Activated CD8-positive, alpha-beta memory T cell treated with anti-CD3 and anti-CD28 coated beads for 48 hours (primary cell): ENCODE measurements at regions not wholly inside any gene's neighbourhood (a gene's known extent, or its start where the extent isn't known, plus 50 kb on each side); places are given as distances from the start of the nearest gene placed in this dataset.
A peak's percentile ranks its signal among the peaks of the same experiment; 100 is the strongest.

Experiments used
- DNase-seq, 3 experiments: peaks; one replicate each; pipeline ENCODE4 v3.0.0-alpha.2; 2020; ENCODE audit warnings: low read depth in 2 of 3, low spot score in 2 of 3

GRCh38 chr6:18752278-18753068, 365.3 kb downstream of the RNF144B start:
- no peak for DNase-seq

GRCh38 chr6:18753076-18753475, 365.9 kb downstream of the RNF144B start:
- no peak for DNase-seq

GRCh38 chr6:18763086-18763485, 375.9 kb downstream of the RNF144B start:
- no peak for DNase-seq

GRCh38 chr6:18784794-18785193, 397.6 kb downstream of the RNF144B start:
- no peak for DNase-seq

GRCh38 chr6:18785810-18786490, 398.8 kb downstream of the RNF144B start:
- DNase-seq, result no peak

- no peak for DNase-seq
Observed at GRCh38 chr6:18792866-18793265, 405.7 kb downstream of the RNF144B start.

- no peak for DNase-seq
Observed at GRCh38 chr6:18795726-18796125, 408.6 kb downstream of the RNF144B start.

- DNase-seq, result no peak
Observed at GRCh38 chr6:18820725-18821124, 433.6 kb downstream of the RNF144B start.

GRCh38 chr6:18823782-18824386, 436.7 kb downstream of the RNF144B start:
- peak in 2 of 3 experiments; percentile 1 to 56 for DNase-seq

GRCh38 chr6:18829272-18829870, 442.2 kb downstream of the RNF144B start:
- DNase-seq, result no peak

- DNase-seq, result no peak
Observed at GRCh38 chr6:18835976-18836375, 448.8 kb downstream of the RNF144B start.

GRCh38 chr6:18837013-18837412, 449.9 kb downstream of the RNF144B start:
- DNase-seq, result no peak

- no peak for DNase-seq
Observed at GRCh38 chr6:18842534-18842933, 455.4 kb downstream of the RNF144B start.

- no peak for DNase-seq
Observed at GRCh38 chr6:18845896-18846295, 458.7 kb downstream of the RNF144B start.

GRCh38 chr6:18846327-18846726, 459.2 kb downstream of the RNF144B start:
- DNase-seq, result no peak

- no peak for DNase-seq
Observed at GRCh38 chr6:18861204-18861603, 474.1 kb downstream of the RNF144B start.

GRCh38 chr6:18883268-18883667, 496.1 kb downstream of the RNF144B start:
- no peak for DNase-seq

GRCh38 chr6:18883851-18884250, 496.7 kb downstream of the RNF144B start:
- DNase-seq, result no peak

- DNase-seq, result no peak
Observed at GRCh38 chr6:18893540-18894269, 506.6 kb downstream of the RNF144B start.

GRCh38 chr6:18897350-18897749, 510.2 kb downstream of the RNF144B start:
- no peak for DNase-seq

GRCh38 chr6:18904681-18905080, 517.5 kb downstream of the RNF144B start:
- DNase-seq, result no peak
